ENCODE measurements at regions not wholly inside any gene's neighbourhood (a gene's known extent, or its start where the extent isn't known, plus 50 kb on each side); places are given as distances from the start of the nearest gene placed in this dataset.

GRCh38 chrX:518319-518718 lies 112.3 kb upstream of the SHOX start:
- no peak overlapping the region for H3K4me3 ChIP-seq (ENCODE audit: low read depth, low read length)
- no peak for TF ChIP-seq MYC (IDR thresholded peaks at IDR 0.05; ENCODE audit: low read depth, low read length)
- TF ChIP-seq MAX (IDR thresholded peaks at IDR 0.05; ENCODE audit: low read depth, low read length), result no peak
- no peak for TF ChIP-seq POLR2A (IDR thresholded peaks at IDR 0.05; ENCODE audit: extremely low read depth, insufficient read length)
- TF ChIP-seq CTCF (IDR thresholded peaks at IDR 0.05; ENCODE audit: low read depth, low read length), result no peak
- DNase-seq (ENCODE audit: low read depth), result no peak

- TF ChIP-seq CTCF (IDR thresholded peaks at IDR 0.05; ENCODE audit: low read depth, low read length) (no peak), POLR2A (IDR thresholded peaks at IDR 0.05; ENCODE audit: extremely low read depth, insufficient read length) (no peak), MAX (IDR thresholded peaks at IDR 0.05; ENCODE audit: low read depth, low read length) (no peak), MYC (IDR thresholded peaks at IDR 0.05; ENCODE audit: low read depth, low read length) (no peak)
- no peak overlapping the region for H3K4me3 ChIP-seq (ENCODE audit: low read depth, low read length)
- no peak for DNase-seq (ENCODE audit: low read depth)
Observed at GRCh38 chrX:519741-520140, 110.8 kb upstream of the SHOX start.

- TF ChIP-seq MYC (IDR thresholded peaks at IDR 0.05; ENCODE audit: low read depth, low read length) (no peak), MAX (IDR thresholded peaks at IDR 0.05; ENCODE audit: low read depth, low read length) (no peak), CTCF (IDR thresholded peaks at IDR 0.05; ENCODE audit: low read depth, low read length) (no peak), POLR2A (IDR thresholded peaks at IDR 0.05; ENCODE audit: extremely low read depth, insufficient read length) (no peak)
- no peak for DNase-seq (ENCODE audit: low read depth)
- H3K4me3 ChIP-seq (ENCODE audit: low read depth, low read length), result no peak overlapping the region
Observed at GRCh38 chrX:522456-522855, 108.1 kb upstream of the SHOX start.

GRCh38 chrX:525134-525533 lies 105.5 kb upstream of the SHOX start:
- TF ChIP-seq MYC (IDR thresholded peaks at IDR 0.05; ENCODE audit: low read depth, low read length), result no peak
- TF ChIP-seq CTCF (IDR thresholded peaks at IDR 0.05; ENCODE audit: low read depth, low read length), result no peak
- no peak for TF ChIP-seq POLR2A (IDR thresholded peaks at IDR 0.05; ENCODE audit: extremely low read depth, insufficient read length)
- no peak for TF ChIP-seq MAX (IDR thresholded peaks at IDR 0.05; ENCODE audit: low read depth, low read length)
- H3K4me3 ChIP-seq (ENCODE audit: low read depth, low read length), result no peak overlapping the region
- no peak for DNase-seq (ENCODE audit: low read depth)

- DNase-seq (ENCODE audit: low read depth), result no peak
- TF ChIP-seq MYC (IDR thresholded peaks at IDR 0.05; ENCODE audit: low read depth, low read length), result no peak
- TF ChIP-seq CTCF (IDR thresholded peaks at IDR 0.05; ENCODE audit: low read depth, low read length), result no peak
- no peak for TF ChIP-seq MAX (IDR thresholded peaks at IDR 0.05; ENCODE audit: low read depth, low read length)
- TF ChIP-seq POLR2A (IDR thresholded peaks at IDR 0.05; ENCODE audit: extremely low read depth, insufficient read length), result no peak
- H3K4me3 ChIP-seq (ENCODE audit: low read depth, low read length), result no peak overlapping the region
Observed at GRCh38 chrX:526295-527224, 104.0 kb upstream of the SHOX start.
